ENCODE measurements at regions not wholly inside any gene's neighbourhood (a gene's known extent, or its start where the extent isn't known, plus 50 kb on each side); places are given as distances from the start of the nearest gene placed in this dataset.

GRCh38 chr11:29373725-29374124 is 643.1 kb downstream of the KCNA4 start:
- H3K4me3 Mint-ChIP-seq: no peak overlapping the region
- CTCF ChIA-PET: no interaction called here
- H3K36me3 Mint-ChIP-seq (ENCODE audit: low read depth): no peaks in the 10 kb centered on the region
- no peaks in the 10 kb centered on the region for H3K27me3 Mint-ChIP-seq
- POLR2A ChIA-PET: no interaction called here
- no peaks in the 10 kb centered on the region for H3K4me1 Mint-ChIP-seq
- intact Hi-C loops (cut with DNase I, micrococcal nuclease): no loop called here
- H3K9me3 Mint-ChIP-seq (ENCODE audit: low read depth): peaks cover 13% of the 10 kb centered on the region
- ATAC-seq: no peak
- H3K27ac Mint-ChIP-seq: no peak overlapping the region
- DNase-seq: no peak

- H3K27ac Mint-ChIP-seq: no peak overlapping the region
- peaks cover 5% of the 10 kb centered on the region for H3K9me3 Mint-ChIP-seq (ENCODE audit: low read depth)
- no peaks in the 10 kb centered on the region for H3K4me1 Mint-ChIP-seq
- DNase-seq: no peak
- CTCF ChIA-PET: no interaction called here
- intact Hi-C loops (cut with DNase I, micrococcal nuclease): no loop called here
- POLR2A ChIA-PET: no interaction called here
- ATAC-seq: no peak
- no peaks in the 10 kb centered on the region for H3K27me3 Mint-ChIP-seq
- H3K36me3 Mint-ChIP-seq (ENCODE audit: low read depth): no peaks in the 10 kb centered on the region
- no peak overlapping the region for H3K4me3 Mint-ChIP-seq
Measured at GRCh38 chr11:29368126-29368525, 648.7 kb downstream of the KCNA4 start.

- Mint-ChIP-seq H3K27ac (no peak overlapping the region), H3K4me1 (no peaks in the 10 kb centered on the region), H3K27me3 (no peaks in the 10 kb centered on the region), H3K9me3 (ENCODE audit: low read depth) (peaks cover 6% of the 10 kb centered on the region), H3K36me3 (ENCODE audit: low read depth) (no peaks in the 10 kb centered on the region), H3K4me3 (no peak overlapping the region)
- intact Hi-C loops (cut with DNase I, micrococcal nuclease): no loop called here
- ATAC-seq: no peak
- DNase-seq: no peak
- POLR2A ChIA-PET: no interaction called here
- CTCF ChIA-PET: no interaction called here
Measured at GRCh38 chr11:29364006-29364405, 652.8 kb downstream of the KCNA4 start.

- Mint-ChIP-seq H3K27me3 (no peaks in the 10 kb centered on the region), H3K4me1 (no peaks in the 10 kb centered on the region), H3K27ac (no peak overlapping the region), H3K4me3 (no peak overlapping the region), H3K9me3 (ENCODE audit: low read depth) (peaks cover 8% of the 10 kb centered on the region), H3K36me3 (ENCODE audit: low read depth) (no peaks in the 10 kb centered on the region)
- no peak for ATAC-seq
- no peak for DNase-seq
- POLR2A ChIA-PET: no interaction called here
- CTCF ChIA-PET: no interaction called here
- intact Hi-C loops (cut with DNase I, micrococcal nuclease): no loop called here
Measured at GRCh38 chr11:29361369-29361768, 655.5 kb downstream of the KCNA4 start.

GRCh38 chr11:29353833-29354232 is 663.0 kb downstream of the KCNA4 start:
- H3K27me3 Mint-ChIP-seq: no peaks in the 10 kb centered on the region
- intact Hi-C loops (cut with DNase I, micrococcal nuclease): no loop called here
- ChIA-PET POLR2A (no interaction called here), CTCF (no interaction called here)
- H3K9me3 Mint-ChIP-seq (ENCODE audit: low read depth): peaks cover 3% of the 10 kb centered on the region
- H3K36me3 Mint-ChIP-seq (ENCODE audit: low read depth): no peaks in the 10 kb centered on the region
- no peak for ATAC-seq
- H3K4me3 Mint-ChIP-seq: no peak overlapping the region
- DNase-seq: no peak
- H3K27ac Mint-ChIP-seq: no peak overlapping the region
- H3K4me1 Mint-ChIP-seq: no peaks in the 10 kb centered on the region

- no peak overlapping the region for H3K27ac Mint-ChIP-seq
- H3K4me1 Mint-ChIP-seq: no peaks in the 10 kb centered on the region
- no peak overlapping the region for H3K4me3 Mint-ChIP-seq
- ATAC-seq (no peak), DNase-seq (no peak)
- ChIA-PET CTCF (no interaction called here), POLR2A (no interaction called here)
- no peaks in the 10 kb centered on the region for H3K36me3 Mint-ChIP-seq (ENCODE audit: low read depth)
- no peaks in the 10 kb centered on the region for H3K27me3 Mint-ChIP-seq
- peaks cover 3% of the 10 kb centered on the region for H3K9me3 Mint-ChIP-seq (ENCODE audit: low read depth)
- intact Hi-C loops (cut with DNase I, micrococcal nuclease): no loop called here
Measured at GRCh38 chr11:29352273-29352795, 664.5 kb downstream of the KCNA4 start.

GRCh38 chr11:29351301-29351873 is 665.4 kb downstream of the KCNA4 start:
- intact Hi-C loops (cut with DNase I, micrococcal nuclease): no loop called here
- no peaks in the 10 kb centered on the region for H3K36me3 Mint-ChIP-seq (ENCODE audit: low read depth)
- CTCF ChIA-PET: no interaction called here
- peaks cover 2% of the 10 kb centered on the region for H3K9me3 Mint-ChIP-seq (ENCODE audit: low read depth)
- DNase-seq: no peak
- no peak overlapping the region for H3K4me3 Mint-ChIP-seq
- no peaks in the 10 kb centered on the region for H3K27me3 Mint-ChIP-seq
- H3K27ac Mint-ChIP-seq: no peak overlapping the region
- ATAC-seq: no peak
- H3K4me1 Mint-ChIP-seq: no peaks in the 10 kb centered on the region
- POLR2A ChIA-PET: no interaction called here

GRCh38 chr11:29343465-29344333 is 673.1 kb downstream of the KCNA4 start:
- H3K27me3 Mint-ChIP-seq: no peaks in the 10 kb centered on the region
- no peaks in the 10 kb centered on the region for H3K4me1 Mint-ChIP-seq
- no peak overlapping the region for H3K27ac Mint-ChIP-seq
- H3K36me3 Mint-ChIP-seq (ENCODE audit: low read depth): no peaks in the 10 kb centered on the region
- intact Hi-C loops (cut with DNase I, micrococcal nuclease): loop anchor here in 1 of 2 experiments (10.0 kb wide), 1 partner anchor 801 kb away; no protein-coding TSS in a partner anchor
- no peak overlapping the region for H3K4me3 Mint-ChIP-seq
- ATAC-seq (peak; percentile 39), DNase-seq (peak; percentile 63)
- H3K9me3 Mint-ChIP-seq (ENCODE audit: low read depth): peaks cover 6% of the 10 kb centered on the region
- POLR2A ChIA-PET: interaction anchor here (0.6 kb wide), 1 partner anchor 30 kb away, joined by 5 read pairs; no protein-coding TSS in a partner anchor
- CTCF ChIA-PET: interaction anchor here (0.5 to 0.8 kb wide), 2 partner anchors 221 to 927 kb away, joined by 3 read pairs; no protein-coding TSS in a partner anchor

- no peak overlapping the region for H3K4me3 Mint-ChIP-seq
- ChIA-PET POLR2A (no interaction called here), CTCF (no interaction called here)
- no peaks in the 10 kb centered on the region for H3K4me1 Mint-ChIP-seq
- intact Hi-C loops (cut with DNase I, micrococcal nuclease): no loop called here
- no peak for DNase-seq
- ATAC-seq: no peak
- no peaks in the 10 kb centered on the region for H3K27me3 Mint-ChIP-seq
- H3K27ac Mint-ChIP-seq: no peak overlapping the region
- no peaks in the 10 kb centered on the region for H3K36me3 Mint-ChIP-seq (ENCODE audit: low read depth)
- H3K9me3 Mint-ChIP-seq (ENCODE audit: low read depth): peaks cover 14% of the 10 kb centered on the region
Measured at GRCh38 chr11:29336727-29337575, 679.9 kb downstream of the KCNA4 start.

- Mint-ChIP-seq H3K27ac (no peak overlapping the region), H3K36me3 (ENCODE audit: low read depth) (no peaks in the 10 kb centered on the region), H3K4me1 (no peaks in the 10 kb centered on the region), H3K27me3 (no peaks in the 10 kb centered on the region), H3K9me3 (ENCODE audit: low read depth) (peaks cover 9% of the 10 kb centered on the region), H3K4me3 (no peak overlapping the region)
- intact Hi-C loops (cut with DNase I, micrococcal nuclease): loop anchor here in 1 of 2 experiments (2.0 kb wide), 1 partner anchor 1636 kb away; no protein-coding TSS in a partner anchor
- DNase-seq: no peak
- ChIA-PET POLR2A (no interaction called here), CTCF (no interaction called here)
- no peak for ATAC-seq
Measured at GRCh38 chr11:29334776-29335130, 682.1 kb downstream of the KCNA4 start.

- H3K4me3 Mint-ChIP-seq: no peak overlapping the region
- ATAC-seq (no peak), DNase-seq (no peak)
- ChIA-PET POLR2A (no interaction called here), CTCF (no interaction called here)
- H3K27ac Mint-ChIP-seq: no peak overlapping the region
- H3K27me3 Mint-ChIP-seq: no peaks in the 10 kb centered on the region
- H3K4me1 Mint-ChIP-seq: no peaks in the 10 kb centered on the region
- H3K9me3 Mint-ChIP-seq (ENCODE audit: low read depth): peaks cover 9% of the 10 kb centered on the region
- H3K36me3 Mint-ChIP-seq (ENCODE audit: low read depth): no peaks in the 10 kb centered on the region
- intact Hi-C loops (cut with DNase I, micrococcal nuclease): loop anchor here in 1 of 2 experiments (2.0 kb wide), 1 partner anchor 1635 kb away; no protein-coding TSS in a partner anchor
Measured at GRCh38 chr11:29333993-29334775, 682.6 kb downstream of the KCNA4 start.

Measured in activated CD4-positive, alpha-beta T cell treated with anti-CD3 and anti-CD28 coated beads for 36 hours (primary cell).